Endothelial cell of umbilical vein (primary cell): ENCODE measurements at regions not wholly inside any gene's neighbourhood (a gene's known extent, or its start where the extent isn't known, plus 50 kb on each side); places are given as distances from the start of the nearest gene placed in this dataset.

Experiments
- BruUV-seq: library from RNA; stranded (reverse); fragments of 400-500 nt; replicated peaks from 2 replicates; lab custom pipeline; 2021; lab: Mats Ljungman, UMichigan
- CTCF ChIA-PET: fragments of 300-600, 350-600 bp; sonication (Branson Sonifier 250); formaldehyde crosslinking; loops from one replicate; lab custom pipeline; 2021; ENCODE audit warnings: antibody characterized with exemption, inconsistent platforms; lab: Charles Lee
- POLR2A ChIA-PET: fragments of 300-600, 350-600 bp; sonication (Branson Sonifier 250); formaldehyde crosslinking; loops from one replicate; lab custom pipeline; 2021; ENCODE audit warnings: antibody characterized with exemption, inconsistent platforms; lab: Charles Lee
- DNase-seq: peaks from one replicate; pipeline ENCODE4 v3.0.0-alpha.2; 2011; ENCODE audit warnings: low read depth, low spot score
- FAIRE-seq: peaks from 2 replicates; lab custom pipeline; 2011; peaks lifted over from hg19 to GRCh38; lab: Jason Lieb, UNC
- H2AFZ ChIP-seq: 2 replicates; pipeline ENCODE4 v1.6.0; 2012; ENCODE audit warnings: low read depth, low read length, control low read depth, inconsistent platforms
- H3K27ac ChIP-seq: 2 replicates; pipeline ENCODE4 v1.5.1; 2011; ENCODE audit warnings: low read depth, mild to moderate bottlenecking, control low read depth, low read length, moderate library complexity; ENCODE audit not compliant: insufficient read depth
- H3K27me3 ChIP-seq, 2 experiments: 2 replicates each; pipeline versions ENCODE4 v1.6.0 to v1.6.1; 2011; ENCODE audit warnings: low read length in 2 of 2, mixed read lengths in 1 of 2; ENCODE audit not compliant: control insufficient read depth in 2 of 2, insufficient read depth in 2 of 2
- H3K36me3 ChIP-seq, 2 experiments: 2 replicates in 1 of 2; 3 replicates in 1 of 2; pipeline ENCODE4 v1.5.1; 2011; ENCODE audit warnings: low read length in 2 of 2, mild to moderate bottlenecking in 1 of 2, moderate library complexity in 1 of 2; ENCODE audit not compliant: control insufficient read depth in 2 of 2, insufficient read depth in 2 of 2; ENCODE audit errors: extremely low read depth in 1 of 2
- H3K4me1 ChIP-seq: 3 replicates; pipeline ENCODE4 v1.5.1; 2011; ENCODE audit warnings: mild to moderate bottlenecking, low read length; ENCODE audit not compliant: control insufficient read depth, insufficient read depth; ENCODE audit errors: extremely low read depth
- H3K4me2 ChIP-seq: 2 replicates; pipeline ENCODE4 v1.6.1; 2011; ENCODE audit warnings: low read length, control low read depth, mixed read lengths; ENCODE audit not compliant: insufficient read depth
- H3K4me3 ChIP-seq, 3 experiments: fragments of 200-600 bp in 1 of 3; sonication (generic), shearing (Covaris generic) in 1 of 3; replicated peaks in 1 of 3; 2 replicates each; pipeline ENCODE4 v1.5.1; 2011 to 2016; ENCODE audit warnings: control low read depth in 3 of 3, low read length in 3 of 3, mild to moderate bottlenecking in 2 of 3, inconsistent platforms in 1 of 3, low read depth in 1 of 3, moderate library complexity in 1 of 3; ENCODE audit not compliant: insufficient read depth in 1 of 3
- H3K79me2 ChIP-seq: 2 replicates; pipeline ENCODE4 v1.6.0; 2012; ENCODE audit warnings: low read length, inconsistent platforms; ENCODE audit not compliant: control insufficient read depth, insufficient read depth
- H3K9ac ChIP-seq: replicated peaks from 2 replicates; pipeline ENCODE3; 2011; ENCODE audit warnings: low read length, control low read depth; ENCODE audit not compliant: insufficient read depth; ENCODE audit errors: extremely low read depth
- H3K9me1 ChIP-seq: replicated peaks from 3 replicates; pipeline ENCODE4 v1.6.0; 2011; ENCODE audit warnings: mild to moderate bottlenecking, low read length; ENCODE audit not compliant: control insufficient read depth, insufficient read depth; ENCODE audit errors: extremely low read depth
- H3K9me3 ChIP-seq: replicated peaks from 2 replicates; pipeline ENCODE4 v1.5.1; 2012; ENCODE audit warnings: low read length, inconsistent platforms; ENCODE audit not compliant: control insufficient read depth, insufficient read depth
- H4K20me1 ChIP-seq: replicated peaks from 2 replicates; pipeline ENCODE3; 2011; ENCODE audit warnings: mild to moderate bottlenecking, low read length; ENCODE audit not compliant: control insufficient read depth, insufficient read depth; ENCODE audit errors: extremely low read depth
- CTCF ChIP-seq, 2 donors: IDR thresholded peaks; 1 replicate in 1 of 2; 2 replicates in 1 of 2; pipeline ENCODE4 v1.5.1; 2011; ENCODE audit warnings: low read length in 2 of 2, mild to moderate bottlenecking in 2 of 2, moderate library complexity in 2 of 2, control low read depth in 1 of 2, inconsistent platforms in 1 of 2, low read depth in 1 of 2; ENCODE audit not compliant: insufficient read depth in 1 of 2; ENCODE audit errors: extremely low read depth in 1 of 2
- EZH2 ChIP-seq: IDR thresholded peaks from 2 replicates; pipeline ENCODE4 v1.6.1; 2012; ENCODE audit warnings: borderline replicate concordance, low read depth, mild to moderate bottlenecking, moderate library complexity, low read length, inconsistent platforms; ENCODE audit not compliant: severe bottlenecking
- FOS ChIP-seq: IDR thresholded peaks from 2 replicates; pipeline ENCODE4 v1.6.1; 2011; ENCODE audit warnings: mild to moderate bottlenecking, low read length, moderate library complexity, borderline replicate concordance; ENCODE audit not compliant: insufficient read depth
- GATA2 ChIP-seq: IDR thresholded peaks from 2 replicates; pipeline ENCODE4 v1.7.0; 2011; ENCODE audit warnings: low read depth, mild to moderate bottlenecking, moderate library complexity, mixed read lengths, low read length; ENCODE audit not compliant: insufficient read length, insufficient read depth
- JUN ChIP-seq: IDR thresholded peaks from 2 replicates; pipeline ENCODE4 v1.6.1; 2011; ENCODE audit warnings: borderline replicate concordance, low read depth; ENCODE audit not compliant: insufficient read length, insufficient read depth
- MAX ChIP-seq: IDR thresholded peaks from 2 replicates; pipeline ENCODE4 v1.6.1; 2011; ENCODE audit not compliant: insufficient read depth, insufficient read length
- MYC ChIP-seq: IDR thresholded peaks from one replicate; pipeline ENCODE4 v1.6.1; 2011; ENCODE audit warnings: mild to moderate bottlenecking, low read depth, low read length
- POLR2A ChIP-seq: IDR thresholded peaks from 2 replicates; pipeline ENCODE4 v1.6.1; 2012; ENCODE audit warnings: low read depth, mild to moderate bottlenecking, control low read depth, low read length
- POLR2AphosphoS5 ChIP-seq: IDR thresholded peaks from 2 replicates; pipeline ENCODE4 v1.6.1; 2012; ENCODE audit warnings: low read depth, mild to moderate bottlenecking, control low read depth, low read length, moderate library complexity; ENCODE audit not compliant: insufficient read depth
- dilution Hi-C: fragments of 300-500 bp; cut with MboI; formaldehyde crosslinking; loops from one replicate; pipeline ENCODE4 v1.15.0; 2019; ENCODE audit warnings: low sequenced_read_pairs; ENCODE audit not compliant: extremely low pct_ligation_motif_present
- intact Hi-C: fragments of 100-400 bp; cut with micrococcal nuclease; formaldehyde crosslinking; loops from one replicate; pipeline ENCODE4 v1.10.0; 2022

GRCh38 chrX:39772057-39772832 lies 325.5 kb downstream of the BCOR start:
- peak overlapping the region; percentile 73 for H2AFZ ChIP-seq
- H3K4me3 ChIP-seq = no peak overlapping the region
- dilution Hi-C loops (no loop called here), intact Hi-C loops (no loop called here)
- CTCF ChIA-PET = interaction anchor here (1.0 to 1.2 kb wide), 2 partner anchors 14 to 41 kb away, joined by 3 to 4 read pairs; no protein-coding TSS in a partner anchor
- H3K4me1 ChIP-seq = peaks cover 4% of the 10 kb centered on the region
- H3K4me2 ChIP-seq = no peak overlapping the region
- H3K9ac ChIP-seq = no peak overlapping the region
- H3K9me3 ChIP-seq = no peaks in the 10 kb centered on the region
- no peak overlapping the region for H3K27ac ChIP-seq
- FAIRE-seq (peak; percentile 89), DNase-seq (peak; percentile 44)
- no peaks in the 10 kb centered on the region for H3K9me1 ChIP-seq
- H4K20me1 ChIP-seq = no peaks in the 10 kb centered on the region
- TF ChIP-seq CTCF (IDR thresholded peaks at IDR 0.05; ENCODE audit: extremely low read depth in 1 of 2, insufficient read depth in 1 of 2, low read depth in 1 of 2, low read length in 2 of 2) (no peak), POLR2A (no peak), JUN (no peak), MAX (no peak), GATA2 (no peak), MYC (no peak), POLR2AphosphoS5 (no peak), FOS (no peak), EZH2 (no peak)
- H3K36me3 ChIP-seq = no peaks in the 10 kb centered on the region
- BruUV-seq = no TSS peak
- POLR2A ChIA-PET = no interaction called here
- no peaks in the 10 kb centered on the region for H3K79me2 ChIP-seq
- H3K27me3 ChIP-seq = no peaks in the 10 kb centered on the region
